ENCODE measurements at regions not wholly inside any gene's neighbourhood (a gene's known extent, or its start where the extent isn't known, plus 50 kb on each side); places are given as distances from the start of the nearest gene placed in this dataset.
"Not testable (repeated sequence)": the region's sequence is repeated elsewhere in the genome, so short reads cannot be mapped to it uniquely, and the experiment has no call there.

DNA sequence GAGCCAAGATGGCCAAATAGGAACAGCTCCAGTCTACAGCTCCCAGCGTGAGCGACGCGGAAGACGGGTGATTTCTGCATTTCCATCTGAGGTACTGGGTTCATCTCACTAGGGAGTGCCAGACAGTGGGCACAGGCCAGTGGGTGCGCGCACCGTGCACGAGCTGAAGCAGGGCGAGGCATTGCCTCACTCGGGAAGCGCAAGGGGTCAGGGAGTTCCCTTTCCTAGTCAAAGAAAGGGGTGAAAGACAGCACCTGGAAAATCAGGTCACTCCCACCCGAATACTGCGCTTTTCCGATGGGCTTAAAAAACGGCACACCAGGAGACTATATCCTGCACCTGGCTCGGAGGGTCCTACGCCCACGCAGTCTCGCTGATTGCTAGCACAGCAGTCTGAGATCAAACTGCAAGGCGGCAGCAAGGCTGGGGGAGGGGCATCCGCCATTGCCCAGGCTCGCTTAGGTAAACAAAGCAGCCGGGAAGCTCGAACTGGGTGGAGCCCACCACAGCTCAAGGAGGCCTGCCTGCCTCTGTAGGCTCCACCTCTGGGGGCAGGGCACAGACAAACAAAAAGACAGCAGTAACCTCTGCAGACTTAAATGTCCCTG lies 216.7 kb upstream of the FZD8 start:
- not testable (repeated sequence) for TF ChIP-seq POLR2A (IDR thresholded peaks at IDR 0.05)
- TF ChIP-seq, protein P1, sequence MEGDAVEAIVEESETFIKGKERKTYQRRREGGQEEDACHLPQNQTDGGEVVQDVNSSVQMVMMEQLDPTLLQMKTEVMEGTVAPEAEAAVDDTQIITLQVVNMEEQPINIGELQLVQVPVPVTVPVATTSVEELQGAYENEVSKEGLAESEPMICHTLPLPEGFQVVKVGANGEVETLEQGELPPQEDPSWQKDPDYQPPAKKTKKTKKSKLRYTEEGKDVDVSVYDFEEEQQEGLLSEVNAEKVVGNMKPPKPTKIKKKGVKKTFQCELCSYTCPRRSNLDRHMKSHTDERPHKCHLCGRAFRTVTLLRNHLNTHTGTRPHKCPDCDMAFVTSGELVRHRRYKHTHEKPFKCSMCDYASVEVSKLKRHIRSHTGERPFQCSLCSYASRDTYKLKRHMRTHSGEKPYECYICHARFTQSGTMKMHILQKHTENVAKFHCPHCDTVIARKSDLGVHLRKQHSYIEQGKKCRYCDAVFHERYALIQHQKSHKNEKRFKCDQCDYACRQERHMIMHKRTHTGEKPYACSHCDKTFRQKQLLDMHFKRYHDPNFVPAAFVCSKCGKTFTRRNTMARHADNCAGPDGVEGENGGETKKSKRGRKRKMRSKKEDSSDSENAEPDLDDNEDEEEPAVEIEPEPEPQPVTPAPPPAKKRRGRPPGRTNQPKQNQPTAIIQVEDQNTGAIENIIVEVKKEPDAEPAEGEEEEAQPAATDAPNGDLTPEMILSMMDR (IDR thresholded peaks at IDR 0.05) = not testable (repeated sequence)
